GM12875 (cell line): ENCODE measurements at regions not wholly inside any gene's neighbourhood (a gene's known extent, or its start where the extent isn't known, plus 50 kb on each side); places are given as distances from the start of the nearest gene placed in this dataset.

ENCODE experiments used
- H3K4me3 ChIP-seq: one replicate; pipeline ENCODE4 v1.5.1; 2011; ENCODE audit warnings: low read depth, low read length, control low read depth
- CTCF ChIP-seq: IDR thresholded peaks from 2 replicates; pipeline ENCODE4 v1.5.1; 2011; ENCODE audit warnings: low read depth, mild to moderate bottlenecking, control low read depth, inconsistent platforms, low read length, moderate library complexity, borderline replicate concordance; ENCODE audit not compliant: insufficient read depth

- TF ChIP-seq CTCF = no peak
- H3K4me3 ChIP-seq = no peak overlapping the region
Measured at GRCh38 chr13:106772006-106772601, 204.2 kb upstream of the ARGLU1 start.

GRCh38 chr13:106768991-106769390 lies 201.1 kb upstream of the ARGLU1 start:
- no peak for TF ChIP-seq CTCF
- H3K4me3 ChIP-seq = no peak overlapping the region

- H3K4me3 ChIP-seq = no peak overlapping the region
- no peak for TF ChIP-seq CTCF
Measured at GRCh38 chr13:106762708-106763107, 194.8 kb upstream of the ARGLU1 start.

- H3K4me3 ChIP-seq = no peak overlapping the region
- TF ChIP-seq CTCF = no peak
Measured at GRCh38 chr13:106756446-106756845, 188.5 kb upstream of the ARGLU1 start.

GRCh38 chr13:106755542-106755941 lies 187.6 kb upstream of the ARGLU1 start:
- no peak for TF ChIP-seq CTCF
- no peak overlapping the region for H3K4me3 ChIP-seq

- no peak for TF ChIP-seq CTCF
Measured at GRCh38 chr13:106753251-106753650, 185.3 kb upstream of the ARGLU1 start.

GRCh38 chr13:106752584-106753170 lies 184.7 kb upstream of the ARGLU1 start:
- no peak overlapping the region for H3K4me3 ChIP-seq
- TF ChIP-seq CTCF = no peak

More at GRCh38 chr13:106753251-106753650, 185.3 kb upstream of the ARGLU1 start:
- H3K4me3 ChIP-seq = no peak overlapping the region
